ENCODE measurements at regions not wholly inside any gene's neighbourhood (a gene's known extent, or its start where the extent isn't known, plus 50 kb on each side); places are given as distances from the start of the nearest gene placed in this dataset.

DNA sequence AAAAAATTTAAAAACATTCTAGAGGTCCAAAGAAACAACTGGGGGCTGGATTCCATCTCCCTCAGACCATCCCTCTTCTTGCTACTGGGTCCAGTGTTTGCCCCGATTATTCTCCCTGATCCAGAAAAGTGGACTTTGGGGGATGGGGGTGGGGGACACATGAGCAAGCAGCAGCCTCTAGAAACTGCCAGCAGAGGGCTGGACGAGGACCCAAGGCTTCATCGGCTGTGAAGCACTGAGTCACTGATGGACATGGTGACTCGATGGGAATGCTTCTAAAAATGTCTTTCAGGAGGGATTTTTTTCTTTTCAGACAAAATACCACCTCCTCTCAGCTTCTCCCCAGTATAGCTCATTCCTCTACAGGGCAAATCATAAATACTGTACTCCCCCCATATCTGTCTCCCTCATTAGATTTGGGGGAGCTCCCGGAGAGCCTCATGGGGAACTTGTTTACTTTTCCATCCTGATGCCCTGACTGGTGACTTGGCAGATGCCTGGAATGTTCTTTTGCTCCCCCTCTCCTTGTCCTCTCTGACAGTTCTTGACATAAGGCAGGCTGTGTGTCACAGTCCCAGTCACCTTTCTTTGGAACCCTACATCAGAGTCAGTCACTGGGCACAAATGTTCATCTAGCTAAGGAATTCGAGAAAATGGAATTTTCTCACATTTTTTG, 67.2 kb upstream of the STC2 start:
- TF ChIP-seq, protein P1, sequence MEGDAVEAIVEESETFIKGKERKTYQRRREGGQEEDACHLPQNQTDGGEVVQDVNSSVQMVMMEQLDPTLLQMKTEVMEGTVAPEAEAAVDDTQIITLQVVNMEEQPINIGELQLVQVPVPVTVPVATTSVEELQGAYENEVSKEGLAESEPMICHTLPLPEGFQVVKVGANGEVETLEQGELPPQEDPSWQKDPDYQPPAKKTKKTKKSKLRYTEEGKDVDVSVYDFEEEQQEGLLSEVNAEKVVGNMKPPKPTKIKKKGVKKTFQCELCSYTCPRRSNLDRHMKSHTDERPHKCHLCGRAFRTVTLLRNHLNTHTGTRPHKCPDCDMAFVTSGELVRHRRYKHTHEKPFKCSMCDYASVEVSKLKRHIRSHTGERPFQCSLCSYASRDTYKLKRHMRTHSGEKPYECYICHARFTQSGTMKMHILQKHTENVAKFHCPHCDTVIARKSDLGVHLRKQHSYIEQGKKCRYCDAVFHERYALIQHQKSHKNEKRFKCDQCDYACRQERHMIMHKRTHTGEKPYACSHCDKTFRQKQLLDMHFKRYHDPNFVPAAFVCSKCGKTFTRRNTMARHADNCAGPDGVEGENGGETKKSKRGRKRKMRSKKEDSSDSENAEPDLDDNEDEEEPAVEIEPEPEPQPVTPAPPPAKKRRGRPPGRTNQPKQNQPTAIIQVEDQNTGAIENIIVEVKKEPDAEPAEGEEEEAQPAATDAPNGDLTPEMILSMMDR (IDR thresholded peaks at IDR 0.05; ENCODE audit: poor library complexity) = peak; percentile 12
- no peak for TF ChIP-seq EZH2 (IDR thresholded peaks at IDR 0.05; ENCODE audit: borderline replicate concordance)
- TF ChIP-seq EZH2phosphoT487 (IDR thresholded peaks at IDR 0.05; ENCODE audit: low read depth, severe bottlenecking, unreplicated experiment) = no peak

All from hepatocyte (in vitro differentiated cells).